Neuronal stem cell (in vitro differentiated cells): ENCODE measurements at regions not wholly inside any gene's neighbourhood (a gene's known extent, or its start where the extent isn't known, plus 50 kb on each side); places are given as distances from the start of the nearest gene placed in this dataset.

Source experiments
- DNase-seq: peaks from one replicate; pipeline ENCODE4 v3.0.0-alpha.2; 2013; ENCODE audit warnings: low spot score
- H2AFZ ChIP-seq: one replicate; pipeline ENCODE4 v1.6.1; 2013; ENCODE audit warnings: mild to moderate bottlenecking, low read length, inconsistent platforms
- H2AK5ac ChIP-seq: 2 replicates; pipeline ENCODE4 v1.6.1; 2013; ENCODE audit warnings: low read depth, mild to moderate bottlenecking, inconsistent platforms, low read length, moderate library complexity, mixed read lengths
- H2BK120ac ChIP-seq: 2 replicates; pipeline ENCODE4 v1.6.1; 2013; ENCODE audit warnings: low read depth, mild to moderate bottlenecking, inconsistent platforms, low read length, moderate library complexity, mixed read lengths
- H2BK12ac ChIP-seq: one replicate; pipeline ENCODE4 v1.6.1; 2013; ENCODE audit warnings: low read length, inconsistent platforms
- H2BK15ac ChIP-seq: 2 replicates; pipeline ENCODE4 v1.6.1; 2013; ENCODE audit warnings: mild to moderate bottlenecking, low read length, inconsistent platforms, mixed read lengths
- H2BK5ac ChIP-seq: one replicate; pipeline ENCODE4 v1.6.1; 2013; ENCODE audit warnings: inconsistent platforms, mild to moderate bottlenecking, low read length, moderate library complexity
- H3K14ac ChIP-seq: one replicate; pipeline ENCODE4 v1.6.1; 2013; ENCODE audit warnings: low read length, inconsistent platforms
- H3K18ac ChIP-seq: 2 replicates; pipeline ENCODE4 v1.6.1; 2013; ENCODE audit warnings: low read length, inconsistent platforms
- H3K23ac ChIP-seq: 2 replicates; pipeline ENCODE4 v1.6.1; 2013; ENCODE audit warnings: low read depth, mild to moderate bottlenecking, mixed read lengths, low read length, inconsistent platforms; ENCODE audit not compliant: poor library complexity
- H3K27ac ChIP-seq: replicated peaks from 3 replicates; pipeline ENCODE4 v1.5.1; 2013; ENCODE audit warnings: low read length, inconsistent platforms
- H3K27me3 ChIP-seq, 3 experiments: 2 replicates each; pipeline ENCODE4 v1.6.1; 2013; ENCODE audit warnings: low read length in 3 of 3, mild to moderate bottlenecking in 2 of 3, inconsistent platforms in 1 of 3, low read depth in 1 of 3, mixed read lengths in 1 of 3, moderate library complexity in 1 of 3; ENCODE audit not compliant: control insufficient read depth in 3 of 3, insufficient read depth in 3 of 3
- H3K36me3 ChIP-seq, 2 donors: replicated peaks in 1 of 2; 2 replicates each; pipeline ENCODE4 v1.6.1; 2013; ENCODE audit warnings: low read length in 2 of 2; ENCODE audit not compliant: control insufficient read depth in 2 of 2, insufficient read depth in 2 of 2
- H3K4ac ChIP-seq: 2 replicates; pipeline ENCODE4 v1.6.1; 2013; ENCODE audit warnings: inconsistent platforms, mild to moderate bottlenecking, low read length, moderate library complexity
- H3K4me1 ChIP-seq, 2 donors: 1 replicate in 1 of 2; 2 replicates in 1 of 2; pipeline ENCODE4 v1.6.1; 2013; ENCODE audit warnings: low read length in 2 of 2, low read depth in 1 of 2; ENCODE audit not compliant: control insufficient read depth in 2 of 2, insufficient read depth in 1 of 2
- H3K4me2 ChIP-seq: one replicate; pipeline ENCODE4 v1.6.1; 2013; ENCODE audit warnings: mild to moderate bottlenecking, low read length, inconsistent platforms; ENCODE audit not compliant: insufficient read depth, poor library complexity, severe bottlenecking
- H3K4me3 ChIP-seq, 2 donors: 2 replicates each; pipeline ENCODE4 v1.5.1; 2013; ENCODE audit warnings: low read length in 2 of 2, mild to moderate bottlenecking in 2 of 2, inconsistent platforms in 1 of 2, moderate library complexity in 1 of 2
- H3K79me1 ChIP-seq: one replicate; pipeline ENCODE4 v1.6.1; 2013; ENCODE audit warnings: low read depth, mild to moderate bottlenecking, inconsistent platforms, low read length, moderate library complexity
- H3K9ac ChIP-seq: one replicate; pipeline ENCODE4 v1.6.1; 2013; ENCODE audit warnings: mild to moderate bottlenecking, low read depth, low read length, inconsistent platforms; ENCODE audit not compliant: poor library complexity
- H3K9me3 ChIP-seq, 2 donors: replicated peaks in 1 of 2; 2 replicates each; pipeline versions ENCODE3 to v1.6.1; 2013; ENCODE audit warnings: low read length in 2 of 2, mild to moderate bottlenecking in 2 of 2, inconsistent platforms in 1 of 2, low read depth in 1 of 2, mixed read lengths in 1 of 2, moderate library complexity in 1 of 2; ENCODE audit not compliant: control insufficient read depth in 2 of 2, insufficient read depth in 1 of 2
- H4K8ac ChIP-seq: one replicate; pipeline ENCODE4 v1.6.1; 2013; ENCODE audit warnings: low read depth, mild to moderate bottlenecking, inconsistent platforms, low read length, moderate library complexity
- H4K91ac ChIP-seq: one replicate; pipeline ENCODE4 v1.6.1; 2013; ENCODE audit warnings: low read length, low read depth, mild to moderate bottlenecking, inconsistent platforms; ENCODE audit not compliant: poor library complexity
- WGBS, 2 donors: extraction: QIAGEN DNeasy Blood & Tissue Kit; methylation state at CpG; one replicate each; pipeline ENCODE4 v1.1.7; 2013; ENCODE audit warnings: missing lambda C conversion rate in 2 of 2, mixed read lengths in 1 of 2; ENCODE audit not compliant: insufficient read length in 2 of 2, insufficient replicate concordance in 1 of 2; ENCODE audit errors: extremely low coverage in 2 of 2; 5-methylcytosine and 5-hydroxymethylcytosine counted together

- no peak overlapping the region for H3K4me3 ChIP-seq
- WGBS, 2 donors: no CpG with 5 or more reads among the region's 4 CpGs
- H3K27ac ChIP-seq: no peak overlapping the region
- no peak overlapping the region for H2AK5ac ChIP-seq
- H4K91ac ChIP-seq: no peak overlapping the region
- H3K23ac ChIP-seq: no peak overlapping the region
- no peak overlapping the region for H3K4me2 ChIP-seq
- no peak overlapping the region for H2BK5ac ChIP-seq
- H3K27me3 ChIP-seq: peaks cover 0 to 15% (median 0%) of the 10 kb centered on the region in 3 experiments
- H3K9ac ChIP-seq: no peak overlapping the region
- no peak overlapping the region for H2BK15ac ChIP-seq
- H3K36me3 ChIP-seq: no peaks in the 10 kb centered on the region
- DNase-seq: no peak
- H3K14ac ChIP-seq: no peak overlapping the region
- no peak overlapping the region for H4K8ac ChIP-seq
- H3K9me3 ChIP-seq: no peaks in the 10 kb centered on the region
- no peak overlapping the region for H2BK120ac ChIP-seq
- H3K4me1 ChIP-seq: no peaks in the 10 kb centered on the region
- no peak overlapping the region for H3K18ac ChIP-seq
- H2BK12ac ChIP-seq: no peak overlapping the region
- no peaks in the 10 kb centered on the region for H3K79me1 ChIP-seq
- H2AFZ ChIP-seq: no peak overlapping the region
- H3K4ac ChIP-seq: no peak overlapping the region
Observed at GRCh38 chr14:93857081-93857480, 68.8 kb upstream of the PRIMA1 start.

- peaks cover 0 to 4% of the 10 kb centered on the region in 2 donors for H3K4me1 ChIP-seq
- no CpG with 5 or more reads among the region's 3 CpGs for WGBS, 2 donors
Observed at GRCh38 chr14:93855737-93856136, 67.5 kb upstream of the PRIMA1 start.

GRCh38 chr14:93847473-93847872, 59.2 kb upstream of the PRIMA1 start:
- H2BK12ac ChIP-seq: no peak overlapping the region
- no peak overlapping the region for H3K18ac ChIP-seq
- H3K4me3 ChIP-seq: no peak overlapping the region
- H3K4me2 ChIP-seq: no peak overlapping the region
- H3K27ac ChIP-seq: no peak overlapping the region
- H4K8ac ChIP-seq: no peak overlapping the region
- H3K14ac ChIP-seq: no peak overlapping the region
- no peak overlapping the region for H2BK5ac ChIP-seq
- no peak overlapping the region for H3K4ac ChIP-seq
- no peak overlapping the region for H2BK120ac ChIP-seq
- peaks cover 0 to 2% (median 0%) of the 10 kb centered on the region in 3 experiments for H3K27me3 ChIP-seq
- H3K4me1 ChIP-seq: peaks cover 0 to 4% of the 10 kb centered on the region in 2 donors
- no peaks in the 10 kb centered on the region for H3K9me3 ChIP-seq
- no peak overlapping the region for H3K23ac ChIP-seq
- H2BK15ac ChIP-seq: no peak overlapping the region
- no peak overlapping the region for H3K9ac ChIP-seq
- H2AK5ac ChIP-seq: no peak overlapping the region
- H3K36me3 ChIP-seq: no peaks in the 10 kb centered on the region
- no CpG with 5 or more reads among the region's 2 CpGs for WGBS, 2 donors
- no peaks in the 10 kb centered on the region for H3K79me1 ChIP-seq
- no peak for DNase-seq
- no peak overlapping the region for H2AFZ ChIP-seq
- H4K91ac ChIP-seq: no peak overlapping the region

More at GRCh38 chr14:93855737-93856136, 67.5 kb upstream of the PRIMA1 start:
- no peak overlapping the region for H4K8ac ChIP-seq
- H3K14ac ChIP-seq: no peak overlapping the region
- H2BK15ac ChIP-seq: no peak overlapping the region
- H3K36me3 ChIP-seq: no peaks in the 10 kb centered on the region
- no peak overlapping the region for H3K4me3 ChIP-seq
- peaks cover 0 to 10% (median 0%) of the 10 kb centered on the region in 3 experiments for H3K27me3 ChIP-seq
- no peaks in the 10 kb centered on the region for H3K79me1 ChIP-seq
- H2BK120ac ChIP-seq: no peak overlapping the region
- no peaks in the 10 kb centered on the region for H3K9me3 ChIP-seq
- H3K23ac ChIP-seq: no peak overlapping the region
- H2AK5ac ChIP-seq: no peak overlapping the region
- H4K91ac ChIP-seq: no peak overlapping the region
- H3K4ac ChIP-seq: no peak overlapping the region
- H2BK5ac ChIP-seq: no peak overlapping the region
- no peak overlapping the region for H2AFZ ChIP-seq
- no peak overlapping the region for H2BK12ac ChIP-seq
- no peak overlapping the region for H3K9ac ChIP-seq
- H3K4me2 ChIP-seq: no peak overlapping the region
- H3K18ac ChIP-seq: no peak overlapping the region
- H3K27ac ChIP-seq: no peak overlapping the region
- DNase-seq: no peak

- H4K91ac ChIP-seq: no peak overlapping the region
- H3K4me3 ChIP-seq: no peak overlapping the region
- no peak overlapping the region for H2AK5ac ChIP-seq
- H2BK120ac ChIP-seq: no peak overlapping the region
- no peak overlapping the region for H3K4ac ChIP-seq
- H3K27ac ChIP-seq: no peak overlapping the region
- no CpG with 5 or more reads among the region's 3 CpGs for WGBS, 2 donors
- no peak overlapping the region for H2AFZ ChIP-seq
- H3K4me2 ChIP-seq: no peak overlapping the region
- no peak overlapping the region for H3K23ac ChIP-seq
- no peak overlapping the region for H3K14ac ChIP-seq
- no peak overlapping the region for H3K18ac ChIP-seq
- H2BK15ac ChIP-seq: no peak overlapping the region
- H3K27me3 ChIP-seq: peaks cover 0 to 4% (median 0%) of the 10 kb centered on the region in 3 experiments
- H3K36me3 ChIP-seq: no peaks in the 10 kb centered on the region
- H4K8ac ChIP-seq: no peak overlapping the region
- no peak for DNase-seq
- no peaks in the 10 kb centered on the region for H3K79me1 ChIP-seq
- no peaks in the 10 kb centered on the region for H3K9me3 ChIP-seq
- no peak overlapping the region for H3K9ac ChIP-seq
- no peak overlapping the region for H2BK5ac ChIP-seq
- no peak overlapping the region for H2BK12ac ChIP-seq
- no peaks in the 10 kb centered on the region for H3K4me1 ChIP-seq
Observed at GRCh38 chr14:93838238-93838637, 50.0 kb upstream of the PRIMA1 start.
